GM19238 (cell line): ENCODE measurements at regions not wholly inside any gene's neighbourhood (a gene's known extent, or its start where the extent isn't known, plus 50 kb on each side); places are given as distances from the start of the nearest gene placed in this dataset.
"Not testable (repeated sequence)": the region's sequence is repeated elsewhere in the genome, so short reads cannot be mapped to it uniquely, and the experiment has no call there.

ENCODE experiments used
- DNase-seq: peaks from one replicate; pipeline ENCODE4 v3.0.0; 2011; ENCODE audit warnings: low spot score; ENCODE audit not compliant: insufficient read length

DNA sequence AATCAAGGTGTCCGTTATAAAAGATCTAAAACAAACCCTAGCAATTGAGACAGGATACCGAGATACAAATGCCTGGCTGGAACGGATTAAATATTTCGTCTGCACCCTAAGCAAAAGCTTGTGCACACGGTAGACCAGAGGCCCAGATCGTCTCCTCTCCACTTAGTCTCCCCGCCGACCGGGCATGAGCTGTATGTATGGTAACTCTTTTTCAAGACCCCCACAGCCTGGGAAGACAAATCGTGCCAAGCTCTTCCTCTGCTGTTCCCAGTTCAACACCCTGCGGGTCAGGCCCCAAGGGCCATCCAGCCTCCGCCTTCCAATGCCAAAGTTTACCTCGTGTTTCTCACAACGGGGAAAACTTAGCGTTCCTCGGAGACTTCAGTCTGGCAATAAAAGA, 285.7 kb upstream of the GALNT17 start:
- no peak for DNase-seq

DNA sequence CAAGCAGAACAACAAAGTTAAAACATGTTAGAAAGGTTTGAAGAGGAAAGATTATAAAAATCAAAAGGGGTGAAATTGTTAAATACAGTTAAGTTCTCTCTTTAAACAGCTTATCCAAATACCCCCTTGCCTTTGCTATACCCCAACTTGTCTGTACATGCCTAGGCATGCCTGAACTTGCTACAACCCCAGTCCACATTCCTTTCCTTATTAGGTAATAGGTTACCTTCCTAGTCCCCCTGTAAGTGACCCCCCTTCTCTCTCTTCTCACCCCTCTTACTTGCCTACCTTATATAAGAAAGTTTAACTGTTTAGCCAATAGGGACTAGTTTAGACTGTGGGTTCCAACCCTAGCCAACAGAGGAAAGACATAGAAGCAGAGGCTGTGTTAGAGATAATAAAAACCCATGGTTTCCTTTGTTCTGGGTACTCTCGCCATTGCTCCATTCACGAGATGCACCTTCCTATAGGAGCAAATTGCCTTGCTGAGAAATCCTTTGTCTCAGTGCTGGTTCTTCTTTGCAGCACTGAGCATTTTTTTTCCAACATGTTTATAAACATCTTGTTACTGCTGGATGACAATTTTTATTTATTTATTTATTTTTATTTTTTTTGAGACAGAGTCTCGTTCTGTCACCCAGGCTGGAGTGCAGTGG, 282.2 kb upstream of the GALNT17 start:
- DNase-seq = no peak

- no peak for DNase-seq
These were observed 276.6 kb upstream of the GALNT17 start for GRCh38 chr7:70855373-70855772.

DNA sequence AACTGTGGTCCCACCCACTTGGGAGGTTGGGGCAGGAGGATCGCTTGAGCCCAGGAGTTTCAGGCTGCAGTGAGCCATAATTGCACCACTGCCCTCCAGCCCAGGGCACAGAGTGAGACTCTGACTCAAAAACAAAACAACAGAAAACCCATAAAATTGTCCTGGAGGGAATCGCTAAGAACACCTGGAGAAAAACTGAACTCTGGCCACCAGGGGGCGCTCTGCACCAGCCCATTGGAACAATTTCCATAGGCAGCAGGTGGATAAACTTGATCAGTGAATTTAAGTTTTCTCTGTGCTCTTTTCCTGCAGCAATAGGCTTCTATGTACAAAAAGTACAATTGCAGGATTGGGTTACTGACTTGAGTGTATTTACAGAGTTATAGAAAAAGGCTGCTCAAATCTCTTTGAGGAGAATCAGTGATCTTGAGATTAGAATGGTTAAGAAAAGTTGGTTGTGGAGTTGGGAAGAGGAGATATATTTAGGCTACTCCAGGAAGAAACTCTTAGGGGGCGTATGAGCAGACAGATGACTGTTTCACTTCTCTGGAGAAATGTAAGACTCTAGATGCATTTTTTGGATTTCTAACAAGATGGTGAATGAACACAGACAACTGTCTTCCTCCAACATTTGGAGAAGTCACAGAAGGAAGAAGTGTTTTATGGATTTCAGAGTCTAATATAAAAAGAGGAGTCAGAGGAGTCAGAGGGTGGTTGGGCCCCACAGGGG, 274.9 kb upstream of the GALNT17 start:
- DNase-seq = peak; percentile 22

DNA sequence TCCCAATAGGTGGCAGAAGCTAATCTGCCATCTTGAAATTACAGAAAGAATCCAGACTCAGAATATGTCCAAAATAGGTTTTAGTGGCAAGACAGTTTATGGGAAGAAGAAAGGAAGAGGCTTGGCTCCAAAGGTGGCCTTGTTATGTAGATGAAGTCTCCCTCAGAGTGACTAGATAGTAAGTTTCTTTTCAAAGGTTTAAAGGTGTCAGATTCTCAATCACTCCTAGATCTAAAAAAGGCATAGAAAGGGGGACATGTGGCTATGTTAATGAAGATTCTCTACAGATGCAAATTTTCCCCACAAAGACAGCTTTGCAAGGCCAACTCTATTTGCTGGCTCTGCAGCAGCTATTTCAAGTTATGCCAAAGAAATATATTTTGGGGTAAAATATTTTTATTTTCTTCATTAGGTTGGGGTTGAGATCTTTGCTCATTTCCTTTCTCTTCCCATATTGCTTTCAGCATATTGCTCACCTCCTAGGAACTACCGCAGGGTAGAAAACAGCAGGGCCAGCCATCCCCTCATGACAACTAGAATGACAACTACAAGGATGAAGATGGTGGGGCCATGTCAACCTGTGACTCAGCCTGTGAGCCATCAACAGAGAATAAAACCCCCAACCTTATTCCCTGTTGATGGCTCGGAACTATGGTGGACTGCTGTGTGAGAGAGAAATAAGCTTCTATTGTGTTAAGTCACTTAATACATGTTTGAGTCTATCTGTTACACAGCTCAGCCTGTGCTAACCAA, 274.0 kb upstream of the GALNT17 start:
- no peak for DNase-seq

DNA sequence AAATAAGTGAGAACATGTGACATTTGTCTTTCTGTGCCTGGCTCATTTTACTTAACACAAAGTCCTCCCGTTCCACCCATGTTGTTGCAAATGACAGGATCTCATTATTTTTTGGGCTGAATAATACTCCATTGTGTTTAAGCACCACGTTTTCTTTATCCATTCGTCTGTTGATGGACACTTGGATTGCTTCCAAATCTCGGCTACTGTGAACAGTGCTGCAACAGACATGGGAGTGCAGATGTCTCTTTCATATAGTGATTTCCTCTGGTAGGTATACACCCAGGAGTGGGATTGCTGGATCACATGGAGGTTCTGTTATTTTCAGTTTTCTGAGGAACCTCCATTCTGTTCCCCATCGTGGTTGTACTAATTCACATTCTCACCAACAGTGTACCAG, 264.4 kb upstream of the GALNT17 start:
- DNase-seq = no peak

- no peak for DNase-seq
These were observed 261.6 kb upstream of the GALNT17 start for GRCh38 chr7:70870349-70870748.

DNA sequence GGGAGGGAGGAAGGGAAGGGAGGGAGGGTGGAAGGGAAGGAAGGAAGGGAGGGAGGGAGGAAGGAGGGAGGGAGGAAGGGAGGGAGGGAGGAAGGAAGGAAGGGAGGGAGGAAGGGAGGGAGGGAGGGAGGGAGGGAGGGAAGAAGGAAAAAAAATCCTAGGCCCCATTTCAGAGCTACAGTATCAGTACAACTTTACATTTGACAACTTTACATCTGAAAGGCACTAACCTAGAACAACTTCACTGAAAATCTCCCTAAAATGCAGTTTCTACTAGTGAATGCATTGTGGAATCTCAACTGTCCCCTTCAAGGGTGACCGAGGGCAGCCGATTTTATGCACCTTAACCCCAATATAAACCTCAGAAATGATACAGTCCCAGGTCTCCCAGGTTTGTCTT, 259.8 kb upstream of the GALNT17 start:
- no peak for DNase-seq

DNA sequence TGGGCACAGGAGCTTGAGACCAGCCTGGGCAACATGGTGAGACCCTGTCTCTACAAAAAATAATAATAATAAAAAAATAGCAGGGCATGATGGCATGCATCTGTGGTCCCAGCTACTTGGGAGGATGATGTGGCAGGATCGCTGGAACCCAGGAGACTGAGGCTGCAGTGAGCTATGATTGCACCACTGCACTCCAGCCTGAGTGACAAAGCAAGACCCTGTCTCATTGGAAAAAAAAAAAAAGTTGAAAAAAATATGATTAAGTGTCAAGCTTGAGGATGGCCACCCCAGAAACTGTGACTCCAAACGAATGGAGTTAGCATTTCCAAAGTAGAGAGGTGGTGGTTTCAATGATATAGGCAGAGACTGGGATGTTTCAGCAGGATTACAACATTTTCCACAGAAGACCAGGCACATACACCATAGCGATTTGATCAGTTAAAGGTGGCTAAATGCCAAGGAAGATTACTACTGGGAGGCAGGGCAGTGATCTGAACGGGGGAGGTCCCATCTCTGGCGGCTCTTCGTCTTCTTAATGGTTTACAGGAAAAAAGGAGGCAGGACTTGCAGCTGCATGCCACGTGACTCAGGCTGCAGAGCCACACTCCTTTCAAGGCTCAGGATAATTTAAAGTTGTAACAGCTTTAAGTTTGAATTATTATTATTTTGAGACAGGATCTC, 250.6 kb upstream of the GALNT17 start:
- no peak for DNase-seq

DNA sequence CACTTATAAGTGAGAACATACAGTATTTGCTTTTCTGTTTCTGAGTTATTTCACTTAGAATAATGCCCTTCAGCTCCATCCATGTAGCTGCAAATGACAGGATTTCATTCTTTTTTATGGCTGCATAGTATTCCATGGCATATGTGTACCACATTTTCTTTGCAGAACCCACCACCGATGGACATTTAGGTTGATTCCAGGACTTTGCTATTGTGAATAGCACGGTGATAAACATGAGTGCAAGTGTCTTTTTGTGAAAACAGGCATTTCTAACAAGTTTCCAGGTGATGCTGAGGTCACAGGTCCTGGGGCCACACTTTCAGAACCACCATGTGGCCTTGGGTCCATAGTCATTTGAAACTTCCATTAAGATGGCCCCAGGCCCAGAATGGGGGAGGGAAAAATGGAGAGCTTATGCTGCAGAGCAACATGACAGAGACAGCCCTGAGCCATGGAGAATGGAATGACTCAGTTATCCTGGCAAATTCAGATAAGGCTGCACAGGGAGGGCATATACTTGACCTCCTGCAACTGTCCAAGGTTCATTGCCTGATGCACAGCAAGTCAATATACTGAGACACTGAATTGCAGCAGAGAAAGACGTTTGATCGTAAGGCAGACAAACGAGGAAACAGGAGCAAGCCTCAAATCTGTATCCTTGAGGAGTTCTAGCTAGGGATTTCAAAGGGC, 248.0 kb upstream of the GALNT17 start:
- DNase-seq = no peak

- DNase-seq = no peak
These were observed 247.5 kb upstream of the GALNT17 start for GRCh38 chr7:70884440-70884764.

GRCh38 chr7:70884809-70885208, 247.1 kb upstream of the GALNT17 start:
- no peak for DNase-seq

DNA sequence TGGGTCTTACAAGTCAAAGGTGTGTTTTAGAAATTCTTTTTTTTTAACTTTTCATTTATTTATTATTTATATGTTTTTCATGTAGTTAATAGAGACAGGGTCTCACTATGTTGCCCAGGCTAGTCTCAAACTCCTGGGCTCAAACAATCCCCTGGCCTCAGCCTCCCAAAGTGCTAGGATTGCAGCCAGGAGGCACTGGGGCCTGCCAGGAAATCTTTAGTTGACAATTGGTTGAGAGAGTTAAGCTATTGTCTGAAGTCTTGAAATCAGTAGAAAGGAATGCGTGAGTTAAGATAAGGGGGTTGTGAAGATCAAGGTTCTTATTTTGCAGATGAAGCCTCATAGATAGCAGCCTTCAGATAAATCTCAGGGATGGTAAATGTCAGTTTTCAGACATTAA, 245.4 kb upstream of the GALNT17 start:
- DNase-seq = no peak

DNA sequence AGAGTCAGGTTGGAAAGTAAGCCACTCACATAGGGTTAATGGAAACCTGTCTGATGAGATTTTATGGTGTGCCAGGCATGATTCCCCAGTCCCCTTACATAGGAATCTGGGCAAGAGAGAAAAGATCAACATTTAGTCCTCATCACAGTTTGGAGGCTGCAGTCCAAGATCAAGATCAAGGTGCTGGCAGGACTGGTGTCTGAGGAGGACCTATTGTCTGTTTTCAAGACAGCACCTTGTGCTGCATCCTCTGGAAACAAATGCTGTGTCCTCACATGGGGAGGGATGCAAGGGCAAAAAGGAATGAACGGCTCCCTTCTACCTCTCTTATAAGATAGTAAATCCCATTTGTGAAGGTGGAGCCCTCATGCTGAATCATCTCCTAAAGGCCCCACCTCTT, 244.8 kb upstream of the GALNT17 start:
- DNase-seq = no peak

GRCh38 chr7:70890147-70890969, 241.6 kb upstream of the GALNT17 start:
- DNase-seq = no peak

- DNase-seq = no peak
These were observed 238.5 kb upstream of the GALNT17 start for GRCh38 chr7:70893422-70893821.

DNA sequence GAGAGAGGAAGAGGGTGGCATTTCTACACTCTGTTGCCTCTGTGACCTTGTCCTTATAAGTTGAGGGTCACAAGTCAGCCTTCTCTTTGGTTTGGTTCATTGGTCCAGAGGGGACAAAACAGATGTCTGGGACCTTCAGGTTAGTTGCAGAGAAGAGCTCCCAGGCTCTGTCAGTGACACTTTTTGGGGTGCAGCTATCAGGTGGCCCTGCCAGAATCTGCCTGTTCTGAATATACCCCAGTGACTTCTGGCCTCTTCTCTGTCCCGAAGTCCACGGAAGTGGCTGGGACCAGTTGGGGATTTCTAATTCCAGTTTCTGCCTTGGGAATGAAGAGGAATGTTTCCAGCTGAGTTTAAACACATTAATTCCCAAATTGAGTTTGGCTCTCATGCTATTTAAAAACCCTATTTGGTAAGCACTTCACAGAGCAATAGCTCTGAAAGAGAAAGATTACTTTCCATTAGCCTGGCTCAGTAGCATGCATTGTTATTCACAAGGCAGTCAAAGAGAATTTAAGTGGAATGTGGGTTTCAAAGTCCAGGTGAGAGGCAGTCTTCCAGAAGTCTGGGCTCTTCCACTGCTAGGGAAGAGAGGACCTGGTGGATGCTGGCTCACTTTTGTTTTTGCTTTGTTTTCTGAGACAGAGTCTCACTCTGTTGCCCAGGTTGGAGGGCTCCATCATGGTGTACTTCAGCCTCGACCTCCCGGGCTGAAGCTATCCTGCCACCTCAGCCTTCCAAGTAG, 237.8 kb upstream of the GALNT17 start:
- DNase-seq = no peak

GRCh38 chr7:70894799-70895198, 237.1 kb upstream of the GALNT17 start:
- DNase-seq = no peak

GRCh38 chr7:70895337-70896200, 236.4 kb upstream of the GALNT17 start:
- DNase-seq = not testable (repeated sequence)
